ENCODE measurements at regions not wholly inside any gene's neighbourhood (a gene's known extent, or its start where the extent isn't known, plus 50 kb on each side); places are given as distances from the start of the nearest gene placed in this dataset.

DNA sequence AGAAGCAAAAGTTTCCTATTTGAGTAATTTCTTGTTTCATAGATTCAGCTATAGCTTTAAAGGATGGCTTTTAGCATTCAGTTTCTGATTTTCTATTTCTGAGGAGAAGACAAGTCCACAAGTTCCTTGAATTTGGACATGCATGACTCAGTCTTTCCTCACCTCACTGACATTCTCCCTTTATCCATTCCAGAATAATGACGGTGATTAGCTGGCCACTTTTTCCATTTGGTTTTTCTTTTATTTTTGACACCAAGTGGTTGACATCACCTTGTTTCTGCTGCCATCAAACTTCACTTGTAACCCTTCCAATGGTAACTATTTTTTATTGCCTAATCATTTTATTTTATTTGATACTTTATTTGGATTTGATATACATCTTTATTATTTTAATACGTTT, 404.4 kb upstream of the KCNMB2 start:
- H3K79me2 ChIP-seq (ENCODE audit: control insufficient read depth, insufficient read depth, low read length), result no peaks in the 10 kb centered on the region
- no peak overlapping the region for H2AFZ ChIP-seq (ENCODE audit: low read depth, low read length)
- H3K27ac ChIP-seq (ENCODE audit: insufficient read depth, low read depth, low read length), result no peak overlapping the region
- H3K4me1 ChIP-seq (ENCODE audit: control insufficient read depth, extremely low read depth, insufficient read depth, low read length), result no peaks in the 10 kb centered on the region
- POLR2A ChIA-PET, result no interaction called here
- CTCF ChIA-PET, result interaction anchor here (1.2 kb wide), 1 partner anchor 20 kb away, joined by 3 read pairs; no protein-coding TSS in a partner anchor
- TF ChIP-seq FOS (IDR thresholded peaks at IDR 0.05; ENCODE audit: borderline replicate concordance, insufficient read depth, low read length) (no peak), JUN (IDR thresholded peaks at IDR 0.05; ENCODE audit: borderline replicate concordance, insufficient read depth, insufficient read length, low read depth) (no peak), CTCF (IDR thresholded peaks at IDR 0.05; ENCODE audit: extremely low read depth in 1 of 2, insufficient read depth in 1 of 2, low read depth in 1 of 2, low read length in 2 of 2) (no peak), EZH2 (IDR thresholded peaks at IDR 0.05; ENCODE audit: borderline replicate concordance, low read depth, low read length, severe bottlenecking) (no peak), MYC (IDR thresholded peaks at IDR 0.05; ENCODE audit: low read depth, low read length) (no peak), POLR2AphosphoS5 (IDR thresholded peaks at IDR 0.05; ENCODE audit: insufficient read depth, low read depth, low read length) (no peak), GATA2 (IDR thresholded peaks at IDR 0.05; ENCODE audit: insufficient read depth, insufficient read length, low read depth, low read length) (no peak), POLR2A (IDR thresholded peaks at IDR 0.05; ENCODE audit: low read depth, low read length) (no peak)
- TF ChIP-seq, protein P1, sequence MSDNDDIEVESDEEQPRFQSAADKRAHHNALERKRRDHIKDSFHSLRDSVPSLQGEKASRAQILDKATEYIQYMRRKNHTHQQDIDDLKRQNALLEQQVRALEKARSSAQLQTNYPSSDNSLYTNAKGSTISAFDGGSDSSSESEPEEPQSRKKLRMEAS (IDR thresholded peaks at IDR 0.05; ENCODE audit: insufficient read depth, insufficient read length), result no peak
- no peaks in the 10 kb centered on the region for H3K9me1 ChIP-seq (replicated peaks; ENCODE audit: control insufficient read depth, extremely low read depth, insufficient read depth, low read length)
- H3K27me3 ChIP-seq (ENCODE audit: control insufficient read depth in 2 of 2, insufficient read depth in 2 of 2, low read length in 2 of 2), result no peaks in the 10 kb centered on the region
- H3K4me2 ChIP-seq (ENCODE audit: insufficient read depth, low read length), result no peak overlapping the region
- no peak overlapping the region for H3K4me3 ChIP-seq (replicated peaks in 1 of 3; ENCODE audit: insufficient read depth in 1 of 3, low read depth in 1 of 3, low read length in 3 of 3)
- DNase-seq (ENCODE audit: low read depth, low spot score), result no peak
- FAIRE-seq, result no peak
- H3K9ac ChIP-seq (replicated peaks; ENCODE audit: extremely low read depth, insufficient read depth, low read length), result no peak overlapping the region
- dilution Hi-C loops (cut with MboI; ENCODE audit: extremely low pct_ligation_motif_present, low sequenced_read_pairs) (no loop called here), intact Hi-C loops (cut with micrococcal nuclease) (no loop called here)
- H4K20me1 ChIP-seq (replicated peaks; ENCODE audit: control insufficient read depth, extremely low read depth, insufficient read depth, low read length), result no peaks in the 10 kb centered on the region
- no TSS peak for BruUV-seq (replicated peaks)
- H3K9me3 ChIP-seq (replicated peaks; ENCODE audit: control insufficient read depth, insufficient read depth, low read length), result no peaks in the 10 kb centered on the region
- H3K36me3 ChIP-seq (ENCODE audit: control insufficient read depth in 2 of 2, extremely low read depth in 1 of 2, insufficient read depth in 2 of 2, low read length in 2 of 2), result no peaks in the 10 kb centered on the region
